ENCODE measurements at regions not wholly inside any gene's neighbourhood (a gene's known extent, or its start where the extent isn't known, plus 50 kb on each side); places are given as distances from the start of the nearest gene placed in this dataset.

DNA sequence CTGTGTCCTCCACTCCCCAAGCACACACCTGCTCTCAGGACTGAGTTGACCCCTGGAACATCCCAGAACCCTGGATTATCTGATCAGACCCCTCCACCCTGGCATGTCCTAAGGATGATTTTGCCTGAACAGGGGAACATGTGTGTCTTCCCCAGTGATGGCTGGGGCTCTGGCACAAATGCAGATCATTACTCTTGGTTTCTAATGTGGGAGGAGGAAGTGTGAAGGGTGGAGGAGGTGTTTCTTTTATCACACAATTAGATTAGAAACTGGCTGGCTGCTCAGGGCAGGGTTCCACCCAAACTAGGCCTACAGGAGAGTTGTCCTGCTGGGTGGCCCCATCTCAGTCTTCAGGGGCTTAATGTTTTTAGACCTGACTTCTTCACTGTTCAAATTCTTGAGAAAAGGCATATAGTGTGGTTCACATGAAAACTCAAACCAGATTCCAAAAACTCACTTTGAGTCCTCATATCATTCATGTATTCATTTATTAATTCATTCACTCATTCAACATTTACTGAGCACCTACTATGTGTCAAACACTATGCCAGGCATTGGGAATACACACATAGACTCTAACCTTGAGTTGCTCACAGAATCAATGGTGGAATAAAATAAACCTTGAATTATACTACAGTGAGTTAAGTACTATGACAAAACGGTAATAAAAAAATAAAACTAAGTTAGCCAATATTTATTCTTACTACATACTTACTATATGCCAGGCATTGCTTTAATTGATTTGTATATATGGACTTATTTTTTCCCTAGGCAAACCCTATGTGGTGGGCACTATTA is 221.8 kb upstream of the JUN start:
- no peaks in the 10 kb centered on the region for H3F3A ChIP-seq (ENCODE audit: insufficient read depth, low read length, poor library complexity, severe bottlenecking)
- no peak overlapping the region for H3K4me3 ChIP-seq (ENCODE audit: low read length)
- no peak overlapping the region for H3K27ac ChIP-seq (ENCODE audit: low read length)
- no peaks in the 10 kb centered on the region for H4K20me1 ChIP-seq (ENCODE audit: insufficient read depth)
- no peak overlapping the region for H3K9ac ChIP-seq (ENCODE audit: low read length)
- no peak for TF ChIP-seq EZH2 (IDR thresholded peaks at IDR 0.05; ENCODE audit: borderline replicate concordance, insufficient read depth, low read length, poor library complexity, severe bottlenecking)
- TF ChIP-seq, protein P1, sequence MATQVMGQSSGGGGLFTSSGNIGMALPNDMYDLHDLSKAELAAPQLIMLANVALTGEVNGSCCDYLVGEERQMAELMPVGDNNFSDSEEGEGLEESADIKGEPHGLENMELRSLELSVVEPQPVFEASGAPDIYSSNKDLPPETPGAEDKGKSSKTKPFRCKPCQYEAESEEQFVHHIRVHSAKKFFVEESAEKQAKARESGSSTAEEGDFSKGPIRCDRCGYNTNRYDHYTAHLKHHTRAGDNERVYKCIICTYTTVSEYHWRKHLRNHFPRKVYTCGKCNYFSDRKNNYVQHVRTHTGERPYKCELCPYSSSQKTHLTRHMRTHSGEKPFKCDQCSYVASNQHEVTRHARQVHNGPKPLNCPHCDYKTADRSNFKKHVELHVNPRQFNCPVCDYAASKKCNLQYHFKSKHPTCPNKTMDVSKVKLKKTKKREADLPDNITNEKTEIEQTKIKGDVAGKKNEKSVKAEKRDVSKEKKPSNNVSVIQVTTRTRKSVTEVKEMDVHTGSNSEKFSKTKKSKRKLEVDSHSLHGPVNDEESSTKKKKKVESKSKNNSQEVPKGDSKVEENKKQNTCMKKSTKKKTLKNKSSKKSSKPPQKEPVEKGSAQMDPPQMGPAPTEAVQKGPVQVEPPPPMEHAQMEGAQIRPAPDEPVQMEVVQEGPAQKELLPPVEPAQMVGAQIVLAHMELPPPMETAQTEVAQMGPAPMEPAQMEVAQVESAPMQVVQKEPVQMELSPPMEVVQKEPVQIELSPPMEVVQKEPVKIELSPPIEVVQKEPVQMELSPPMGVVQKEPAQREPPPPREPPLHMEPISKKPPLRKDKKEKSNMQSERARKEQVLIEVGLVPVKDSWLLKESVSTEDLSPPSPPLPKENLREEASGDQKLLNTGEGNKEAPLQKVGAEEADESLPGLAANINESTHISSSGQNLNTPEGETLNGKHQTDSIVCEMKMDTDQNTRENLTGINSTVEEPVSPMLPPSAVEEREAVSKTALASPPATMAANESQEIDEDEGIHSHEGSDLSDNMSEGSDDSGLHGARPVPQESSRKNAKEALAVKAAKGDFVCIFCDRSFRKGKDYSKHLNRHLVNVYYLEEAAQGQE (IDR thresholded peaks at IDR 0.05; ENCODE audit: borderline replicate concordance): no peak
- no peak for TF ChIP-seq TAF1 (IDR thresholded peaks at IDR 0.05; ENCODE audit: low read depth)
- TF ChIP-seq RAD21 (conservative IDR thresholded peaks at IDR 0.05): no peak
- no peak for TF ChIP-seq SMC3 (conservative IDR thresholded peaks at IDR 0.05; ENCODE audit: poor library complexity)
- no peak for TF ChIP-seq EP300 (conservative IDR thresholded peaks at IDR 0.05; ENCODE audit: poor library complexity, severe bottlenecking)
- TF ChIP-seq, protein P2, sequence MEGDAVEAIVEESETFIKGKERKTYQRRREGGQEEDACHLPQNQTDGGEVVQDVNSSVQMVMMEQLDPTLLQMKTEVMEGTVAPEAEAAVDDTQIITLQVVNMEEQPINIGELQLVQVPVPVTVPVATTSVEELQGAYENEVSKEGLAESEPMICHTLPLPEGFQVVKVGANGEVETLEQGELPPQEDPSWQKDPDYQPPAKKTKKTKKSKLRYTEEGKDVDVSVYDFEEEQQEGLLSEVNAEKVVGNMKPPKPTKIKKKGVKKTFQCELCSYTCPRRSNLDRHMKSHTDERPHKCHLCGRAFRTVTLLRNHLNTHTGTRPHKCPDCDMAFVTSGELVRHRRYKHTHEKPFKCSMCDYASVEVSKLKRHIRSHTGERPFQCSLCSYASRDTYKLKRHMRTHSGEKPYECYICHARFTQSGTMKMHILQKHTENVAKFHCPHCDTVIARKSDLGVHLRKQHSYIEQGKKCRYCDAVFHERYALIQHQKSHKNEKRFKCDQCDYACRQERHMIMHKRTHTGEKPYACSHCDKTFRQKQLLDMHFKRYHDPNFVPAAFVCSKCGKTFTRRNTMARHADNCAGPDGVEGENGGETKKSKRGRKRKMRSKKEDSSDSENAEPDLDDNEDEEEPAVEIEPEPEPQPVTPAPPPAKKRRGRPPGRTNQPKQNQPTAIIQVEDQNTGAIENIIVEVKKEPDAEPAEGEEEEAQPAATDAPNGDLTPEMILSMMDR (IDR thresholded peaks at IDR 0.05; ENCODE audit: poor library complexity, severe bottlenecking): no peak
- TF ChIP-seq MXI1 (conservative IDR thresholded peaks at IDR 0.05; ENCODE audit: poor library complexity, severe bottlenecking): no peak
- H3K4me2 ChIP-seq (ENCODE audit: low read length): no peak overlapping the region
- H2AFZ ChIP-seq (ENCODE audit: low read depth, low read length): no peak overlapping the region
- no peaks in the 10 kb centered on the region for H3K79me2 ChIP-seq (replicated peaks; ENCODE audit: insufficient read depth, low read length)
- no peaks in the 10 kb centered on the region for H3K9me2 ChIP-seq (ENCODE audit: insufficient read depth, low read length)
- H3K36me3 ChIP-seq (ENCODE audit: insufficient read depth, low read length): no peaks in the 10 kb centered on the region
- no peaks in the 10 kb centered on the region for H3K27me3 ChIP-seq (ENCODE audit: insufficient read depth, low read depth, low read length)
- no peaks in the 10 kb centered on the region for H3K9me3 ChIP-seq (ENCODE audit: low read length)

DNA sequence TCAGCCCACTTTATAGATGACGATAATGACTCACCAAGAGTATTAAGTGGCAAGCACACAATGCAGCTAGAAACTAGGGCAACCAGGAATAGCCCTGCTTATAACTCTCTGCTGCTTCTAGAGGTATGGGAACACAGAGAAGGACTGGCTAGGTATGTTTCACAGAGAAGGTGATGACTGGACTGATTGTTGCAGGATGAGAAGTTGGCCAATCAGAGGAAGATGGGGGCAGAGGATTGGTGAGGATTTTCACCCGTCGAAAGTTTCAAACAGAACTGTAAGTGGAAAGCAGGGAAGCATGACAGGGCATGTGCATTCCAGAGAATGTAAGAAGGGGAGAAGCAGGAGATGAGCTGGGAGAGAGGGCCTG is 222.4 kb upstream of the JUN start:
- TF ChIP-seq, protein P2 (IDR thresholded peaks at IDR 0.05; ENCODE audit: poor library complexity, severe bottlenecking): no peak
- TF ChIP-seq TAF1 (IDR thresholded peaks at IDR 0.05; ENCODE audit: low read depth): no peak
- TF ChIP-seq SMC3 (conservative IDR thresholded peaks at IDR 0.05; ENCODE audit: poor library complexity): no peak
- H3K4me3 ChIP-seq (ENCODE audit: low read length): no peak overlapping the region
- H3K9me3 ChIP-seq (ENCODE audit: low read length): no peaks in the 10 kb centered on the region
- no peaks in the 10 kb centered on the region for H3K79me2 ChIP-seq (replicated peaks; ENCODE audit: insufficient read depth, low read length)
- no peak overlapping the region for H3K9ac ChIP-seq (ENCODE audit: low read length)
- no peaks in the 10 kb centered on the region for H3K36me3 ChIP-seq (ENCODE audit: insufficient read depth, low read length)
- no peaks in the 10 kb centered on the region for H4K20me1 ChIP-seq (ENCODE audit: insufficient read depth)
- no peaks in the 10 kb centered on the region for H3K9me2 ChIP-seq (ENCODE audit: insufficient read depth, low read length)
- H3K4me2 ChIP-seq (ENCODE audit: low read length): no peak overlapping the region
- H3K27ac ChIP-seq (ENCODE audit: low read length): no peak overlapping the region
- H2AFZ ChIP-seq (ENCODE audit: low read depth, low read length): no peak overlapping the region
- no peaks in the 10 kb centered on the region for H3F3A ChIP-seq (ENCODE audit: insufficient read depth, low read length, poor library complexity, severe bottlenecking)
- no peaks in the 10 kb centered on the region for H3K27me3 ChIP-seq (ENCODE audit: insufficient read depth, low read depth, low read length)
